ENCODE measurements at regions not wholly inside any gene's neighbourhood (a gene's known extent, or its start where the extent isn't known, plus 50 kb on each side); places are given as distances from the start of the nearest gene placed in this dataset.

DNA sequence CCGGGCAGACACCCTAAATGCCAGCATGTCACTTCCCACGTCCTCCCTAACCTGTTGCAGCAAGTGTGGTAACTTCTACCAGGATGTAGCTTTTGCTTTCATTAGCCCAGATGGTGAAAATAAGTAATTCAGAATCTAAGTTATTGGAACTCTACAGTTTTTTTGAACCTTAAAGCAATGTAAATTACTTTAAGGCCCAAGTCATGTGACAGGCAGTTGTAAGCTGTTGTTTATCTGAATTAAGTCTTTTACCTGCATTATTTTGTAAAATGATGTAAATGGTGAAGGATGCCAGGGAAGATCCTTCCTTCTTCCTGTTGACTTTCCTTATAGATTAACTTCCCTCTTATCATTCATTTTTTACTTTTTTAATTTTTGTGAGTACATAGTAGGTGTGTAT is 670.2 kb downstream of the SEMA5A start:
- TF ChIP-seq POLR2AphosphoS5 (IDR thresholded peaks at IDR 0.05) (no peak), POLR2A (IDR thresholded peaks at IDR 0.05) (no peak), EP300 (IDR thresholded peaks at IDR 0.05; ENCODE audit: low read depth) (no peak), CTCF (IDR thresholded peaks at IDR 0.05) (no peak)
- Histone ChIP-seq H3K36me3 (no peaks in the 10 kb centered on the region), H3K27ac (no peak overlapping the region), H3K9me3 (no peaks in the 10 kb centered on the region), H3K4me3 (no peak overlapping the region), H3K4me1 (no peaks in the 10 kb centered on the region), H3K27me3 (no peaks in the 10 kb centered on the region)
- DNase-seq = no peak
- in situ Hi-C loops (cut with MboI; ENCODE audit: low pct_ligation_motif_present in 1 of 4, low pct_unique_long_range_greater_than_20kb in 1 of 4, low sequenced_read_pairs in 3 of 4) = no loop called here
- intact Hi-C loops (cut with DNase I; ENCODE audit: low total_unique reads) = no loop called here
- WGBS, 2 donors (ENCODE audit: low coverage in 1 of 2) = 62% methylated on average over 2 of the region's 2 CpGs; no CpG with 5 or more reads in 1 of the 2 donors

DNA sequence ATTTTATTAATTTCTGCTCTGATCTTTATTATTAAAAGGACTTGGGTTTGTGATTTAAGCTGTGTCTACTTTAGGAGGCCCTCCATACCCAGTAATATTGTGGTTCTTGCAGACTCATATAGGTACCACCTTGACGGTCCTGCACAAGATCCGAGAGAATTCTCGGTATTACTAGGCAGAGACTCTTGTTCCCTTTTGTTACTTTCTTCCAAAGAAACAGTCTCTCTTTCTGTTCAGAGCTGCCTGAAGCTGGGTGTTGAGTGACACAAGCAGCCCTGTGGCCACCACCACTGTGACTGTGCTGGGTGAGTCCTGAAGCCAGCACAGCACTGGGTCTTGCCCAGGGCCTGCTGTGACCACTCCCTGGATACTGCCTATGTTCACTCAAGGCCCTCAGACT is 666.6 kb downstream of the SEMA5A start:
- H3K27me3 ChIP-seq = no peaks in the 10 kb centered on the region
- intact Hi-C loops (cut with DNase I; ENCODE audit: low total_unique reads) (no loop called here), in situ Hi-C loops (cut with MboI; ENCODE audit: low pct_ligation_motif_present in 1 of 4, low pct_unique_long_range_greater_than_20kb in 1 of 4, low sequenced_read_pairs in 3 of 4) (no loop called here)
- H3K4me1 ChIP-seq = no peaks in the 10 kb centered on the region
- no peaks in the 10 kb centered on the region for H3K9me3 ChIP-seq
- DNase-seq = no peak
- H3K27ac ChIP-seq = no peak overlapping the region
- H3K4me3 ChIP-seq = no peak overlapping the region
- no peaks in the 10 kb centered on the region for H3K36me3 ChIP-seq
- WGBS, 2 donors (ENCODE audit: low coverage in 1 of 2) = 94 to 96% methylated on average over 3 of the region's 3 CpGs
- no peak for TF ChIP-seq CTCF (IDR thresholded peaks at IDR 0.05)
- no peak for TF ChIP-seq EP300 (IDR thresholded peaks at IDR 0.05; ENCODE audit: low read depth)

GRCh38 chr5:8884029-8884428 is 661.8 kb downstream of the SEMA5A start:
- Histone ChIP-seq H3K36me3 (no peaks in the 10 kb centered on the region), H3K4me3 (no peak overlapping the region), H3K4me1 (no peaks in the 10 kb centered on the region), H3K27ac (no peak overlapping the region), H3K27me3 (no peaks in the 10 kb centered on the region), H3K9me3 (no peaks in the 10 kb centered on the region)
- intact Hi-C loops (cut with DNase I; ENCODE audit: low total_unique reads) (no loop called here), in situ Hi-C loops (cut with MboI; ENCODE audit: low pct_ligation_motif_present in 1 of 4, low pct_unique_long_range_greater_than_20kb in 1 of 4, low sequenced_read_pairs in 3 of 4) (no loop called here)
- TF ChIP-seq CTCF (IDR thresholded peaks at IDR 0.05) (no peak), EP300 (IDR thresholded peaks at IDR 0.05; ENCODE audit: low read depth) (no peak), POLR2AphosphoS5 (IDR thresholded peaks at IDR 0.05) (no peak), POLR2A (IDR thresholded peaks at IDR 0.05) (no peak)
- 50 to 88% methylated on average over 1 to 2 of the region's 2 CpGs for WGBS, 2 donors (ENCODE audit: low coverage in 1 of 2)
- DNase-seq = no peak

GRCh38 chr5:8892926-8893325 is 652.9 kb downstream of the SEMA5A start:
- intact Hi-C loops (cut with DNase I; ENCODE audit: low total_unique reads) (no loop called here), in situ Hi-C loops (cut with MboI; ENCODE audit: low pct_ligation_motif_present in 1 of 4, low pct_unique_long_range_greater_than_20kb in 1 of 4, low sequenced_read_pairs in 3 of 4) (no loop called here)
- no peaks in the 10 kb centered on the region for H3K4me1 ChIP-seq
- no peaks in the 10 kb centered on the region for H3K9me3 ChIP-seq
- 88 to 89% methylated on average over 1 to 3 of the region's 3 CpGs for WGBS, 2 donors (ENCODE audit: low coverage in 1 of 2)
- H3K36me3 ChIP-seq = no peaks in the 10 kb centered on the region
- DNase-seq = no peak
- no peak overlapping the region for H3K27ac ChIP-seq
- H3K4me3 ChIP-seq = no peak overlapping the region
- no peaks in the 10 kb centered on the region for H3K27me3 ChIP-seq
- TF ChIP-seq EP300 (IDR thresholded peaks at IDR 0.05; ENCODE audit: low read depth) = no peak
- TF ChIP-seq POLR2AphosphoS5 (IDR thresholded peaks at IDR 0.05) = no peak
- no peak for TF ChIP-seq POLR2A (IDR thresholded peaks at IDR 0.05)
- TF ChIP-seq CTCF (IDR thresholded peaks at IDR 0.05) = no peak

All from transverse colon (tissue), 4 donors.